ENCODE measurements at regions not wholly inside any gene's neighbourhood (a gene's known extent, or its start where the extent isn't known, plus 50 kb on each side); places are given as distances from the start of the nearest gene placed in this dataset.

- no peaks in the 10 kb centered on the region for H3F3A ChIP-seq (ENCODE audit: insufficient read depth, low read length)
- H3K9me3 ChIP-seq (ENCODE audit: low read length), result no peaks in the 10 kb centered on the region
- no peak overlapping the region for H2AFZ ChIP-seq (ENCODE audit: low read length)
- no peak overlapping the region for H3K9ac ChIP-seq (ENCODE audit: low read length)
- no peak overlapping the region for H3K4me2 ChIP-seq (ENCODE audit: low read length)
- TF ChIP-seq CTCF (IDR thresholded peaks at IDR 0.05; ENCODE audit: low read length), result no peak
- TF ChIP-seq EZH2 (IDR thresholded peaks at IDR 0.05; ENCODE audit: borderline replicate concordance, low read length), result no peak
- H3K9me2 ChIP-seq (ENCODE audit: low read depth, low read length), result no peaks in the 10 kb centered on the region
- H4K20me1 ChIP-seq (ENCODE audit: insufficient read depth, low read length), result no peaks in the 10 kb centered on the region
- no peaks in the 10 kb centered on the region for H3K4me1 ChIP-seq (ENCODE audit: insufficient read depth, low read length, severe bottlenecking)
- no peak overlapping the region for H3K4me3 ChIP-seq (ENCODE audit: low read depth, low read length, poor library complexity, severe bottlenecking)
- H3K79me2 ChIP-seq (ENCODE audit: insufficient read depth, low read length), result no peaks in the 10 kb centered on the region
- H3K36me3 ChIP-seq (ENCODE audit: insufficient read depth, low read length), result no peaks in the 10 kb centered on the region
- H3K27me3 ChIP-seq (ENCODE audit: insufficient read depth, low read length), result no peaks in the 10 kb centered on the region
- no peak overlapping the region for H3K27ac ChIP-seq (ENCODE audit: low read depth, low read length, poor library complexity, severe bottlenecking)
Measured at GRCh38 chrX:45664727-45665290, 464.1 kb upstream of the DIPK2B start.

DNA sequence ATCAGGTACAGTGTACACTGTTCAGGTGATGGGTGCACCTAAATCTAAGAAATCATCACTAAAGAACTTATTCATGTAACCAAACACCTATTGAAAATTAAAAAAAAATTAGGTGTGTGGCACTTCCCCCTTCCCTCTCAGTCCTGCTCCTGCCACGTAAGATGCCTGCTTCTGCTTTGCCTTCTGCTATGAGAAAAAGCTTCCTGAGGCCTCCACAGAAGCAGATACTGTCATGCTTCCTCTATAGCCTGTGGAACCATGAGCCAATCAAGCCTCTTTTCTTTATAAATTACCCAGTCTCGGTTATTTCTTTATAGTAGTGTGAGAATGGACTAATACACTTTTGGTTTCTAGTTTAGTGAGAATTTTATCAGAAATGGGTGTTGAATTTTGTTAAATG, 459.8 kb upstream of the DIPK2B start:
- H3K9ac ChIP-seq (ENCODE audit: low read length), result no peak overlapping the region
- H3K4me2 ChIP-seq (ENCODE audit: low read length), result no peak overlapping the region
- H3K9me3 ChIP-seq (ENCODE audit: low read length), result no peaks in the 10 kb centered on the region
- no peaks in the 10 kb centered on the region for H4K20me1 ChIP-seq (ENCODE audit: insufficient read depth, low read length)
- H3K4me3 ChIP-seq (ENCODE audit: low read depth, low read length, poor library complexity, severe bottlenecking), result no peak overlapping the region
- H2AFZ ChIP-seq (ENCODE audit: low read length), result no peak overlapping the region
- H3K36me3 ChIP-seq (ENCODE audit: insufficient read depth, low read length), result no peaks in the 10 kb centered on the region
- no peaks in the 10 kb centered on the region for H3K9me2 ChIP-seq (ENCODE audit: low read depth, low read length)
- TF ChIP-seq CTCF (IDR thresholded peaks at IDR 0.05; ENCODE audit: low read length), result no peak
- no peak for TF ChIP-seq EZH2 (IDR thresholded peaks at IDR 0.05; ENCODE audit: borderline replicate concordance, low read length)
- no peak overlapping the region for H3K27ac ChIP-seq (ENCODE audit: low read depth, low read length, poor library complexity, severe bottlenecking)
- H3K4me1 ChIP-seq (ENCODE audit: insufficient read depth, low read length, severe bottlenecking), result no peaks in the 10 kb centered on the region
- H3F3A ChIP-seq (ENCODE audit: insufficient read depth, low read length), result no peaks in the 10 kb centered on the region
- no peaks in the 10 kb centered on the region for H3K27me3 ChIP-seq (ENCODE audit: insufficient read depth, low read length)
- H3K79me2 ChIP-seq (ENCODE audit: insufficient read depth, low read length), result no peaks in the 10 kb centered on the region

DNA sequence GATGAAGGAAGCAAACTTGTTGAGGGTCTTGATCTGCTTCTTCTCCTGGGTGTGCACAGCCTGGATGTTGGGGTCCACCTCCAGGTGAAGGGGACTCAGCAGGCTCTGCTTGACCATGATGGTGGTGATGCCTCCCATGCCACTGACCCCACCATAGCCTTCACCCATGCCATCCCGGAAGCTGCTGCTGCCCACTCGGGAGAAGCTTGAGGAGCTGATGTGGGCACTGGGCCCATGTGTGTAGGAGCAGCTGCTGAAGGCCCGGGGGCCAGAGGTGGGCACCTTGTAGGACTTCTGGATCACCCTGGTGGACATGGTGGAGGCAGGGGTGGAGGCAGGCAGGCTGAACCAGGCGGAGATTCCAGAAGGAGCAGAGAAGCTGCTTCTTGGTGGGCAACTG, 432.7 kb upstream of the DIPK2B start:
- Histone ChIP-seq H3K9me2 (ENCODE audit: low read depth, low read length) (no peaks in the 10 kb centered on the region), H3K36me3 (ENCODE audit: insufficient read depth, low read length) (no peaks in the 10 kb centered on the region), H3K4me3 (ENCODE audit: low read depth, low read length, poor library complexity, severe bottlenecking) (no peak overlapping the region), H3K27me3 (ENCODE audit: insufficient read depth, low read length) (no peaks in the 10 kb centered on the region), H3K9me3 (ENCODE audit: low read length) (no peaks in the 10 kb centered on the region), H3K4me1 (ENCODE audit: insufficient read depth, low read length, severe bottlenecking) (no peaks in the 10 kb centered on the region), H3F3A (ENCODE audit: insufficient read depth, low read length) (no peaks in the 10 kb centered on the region), H3K27ac (ENCODE audit: low read depth, low read length, poor library complexity, severe bottlenecking) (no peak overlapping the region), H2AFZ (ENCODE audit: low read length) (no peak overlapping the region), H4K20me1 (ENCODE audit: insufficient read depth, low read length) (no peaks in the 10 kb centered on the region), H3K4me2 (ENCODE audit: low read length) (no peak overlapping the region), H3K9ac (ENCODE audit: low read length) (no peak overlapping the region), H3K79me2 (ENCODE audit: insufficient read depth, low read length) (no peaks in the 10 kb centered on the region)
- TF ChIP-seq CTCF (IDR thresholded peaks at IDR 0.05; ENCODE audit: low read length) (no peak), EZH2 (IDR thresholded peaks at IDR 0.05; ENCODE audit: borderline replicate concordance, low read length) (no peak)

Data from OCI-LY1 (cell line).